ENCODE measurements at regions not wholly inside any gene's neighbourhood (a gene's known extent, or its start where the extent isn't known, plus 50 kb on each side); places are given as distances from the start of the nearest gene placed in this dataset.
A peak's percentile ranks its signal among the peaks of the same experiment; 100 is the strongest.

GRCh38 chr5:145680169-145680568, 155.0 kb downstream of the PRELID2 start:
- H3K4me3 ChIP-seq (ENCODE audit: low read length) = no peak overlapping the region
- TF ChIP-seq, protein P1, sequence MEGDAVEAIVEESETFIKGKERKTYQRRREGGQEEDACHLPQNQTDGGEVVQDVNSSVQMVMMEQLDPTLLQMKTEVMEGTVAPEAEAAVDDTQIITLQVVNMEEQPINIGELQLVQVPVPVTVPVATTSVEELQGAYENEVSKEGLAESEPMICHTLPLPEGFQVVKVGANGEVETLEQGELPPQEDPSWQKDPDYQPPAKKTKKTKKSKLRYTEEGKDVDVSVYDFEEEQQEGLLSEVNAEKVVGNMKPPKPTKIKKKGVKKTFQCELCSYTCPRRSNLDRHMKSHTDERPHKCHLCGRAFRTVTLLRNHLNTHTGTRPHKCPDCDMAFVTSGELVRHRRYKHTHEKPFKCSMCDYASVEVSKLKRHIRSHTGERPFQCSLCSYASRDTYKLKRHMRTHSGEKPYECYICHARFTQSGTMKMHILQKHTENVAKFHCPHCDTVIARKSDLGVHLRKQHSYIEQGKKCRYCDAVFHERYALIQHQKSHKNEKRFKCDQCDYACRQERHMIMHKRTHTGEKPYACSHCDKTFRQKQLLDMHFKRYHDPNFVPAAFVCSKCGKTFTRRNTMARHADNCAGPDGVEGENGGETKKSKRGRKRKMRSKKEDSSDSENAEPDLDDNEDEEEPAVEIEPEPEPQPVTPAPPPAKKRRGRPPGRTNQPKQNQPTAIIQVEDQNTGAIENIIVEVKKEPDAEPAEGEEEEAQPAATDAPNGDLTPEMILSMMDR (conservative IDR thresholded peaks at IDR 0.05; ENCODE audit: low read length) = peak; percentile 20
- no peak for DNase-seq (ENCODE audit: low read depth)

DNA sequence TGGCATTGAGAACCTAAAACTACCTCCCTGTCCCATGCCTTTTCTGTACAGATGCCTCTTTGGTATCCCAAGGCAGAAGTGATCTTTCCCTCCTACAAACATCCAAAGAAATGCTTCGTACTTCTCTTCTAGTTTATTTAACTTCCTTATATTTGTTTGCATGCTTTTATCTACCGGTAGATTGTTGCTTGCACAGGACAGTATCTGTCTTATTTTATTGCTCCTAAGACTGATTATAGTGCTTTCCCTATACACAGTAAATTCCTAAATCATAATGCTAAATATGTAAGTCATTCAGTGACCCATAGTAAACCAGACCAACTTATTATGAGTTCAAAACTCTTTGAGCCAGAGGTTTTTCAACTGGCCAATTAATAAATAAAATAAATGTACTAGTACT, 156.9 kb downstream of the PRELID2 start:
- no peak overlapping the region for H3K4me3 ChIP-seq (ENCODE audit: low read length)
- TF ChIP-seq, protein P1 (conservative IDR thresholded peaks at IDR 0.05; ENCODE audit: low read length) = no peak
- DNase-seq (ENCODE audit: low read depth) = no peak

DNA sequence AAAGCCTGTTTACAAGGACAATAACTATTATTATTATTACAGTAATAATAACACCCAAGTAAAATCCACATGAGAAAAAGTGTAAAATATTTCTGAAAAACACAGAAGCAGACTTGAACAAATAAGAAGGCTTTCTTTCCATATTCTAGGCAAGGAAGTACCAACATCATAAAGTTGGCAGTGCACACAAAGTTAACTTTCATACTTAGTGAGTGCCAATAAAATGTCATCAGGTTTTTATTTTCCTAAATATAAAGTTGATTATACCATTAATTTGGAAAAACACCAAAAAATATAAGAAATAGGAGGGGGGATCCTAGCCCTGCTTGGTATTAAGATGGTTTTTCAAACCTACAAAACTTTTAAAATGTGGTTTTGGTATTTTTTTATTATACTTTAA, 161.4 kb downstream of the PRELID2 start:
- TF ChIP-seq, protein P1 (conservative IDR thresholded peaks at IDR 0.05; ENCODE audit: low read length) = no peak
- DNase-seq (ENCODE audit: low read depth) = no peak
- H3K4me3 ChIP-seq (ENCODE audit: low read length) = no peak overlapping the region

- H3K4me3 ChIP-seq (ENCODE audit: low read length) = no peak overlapping the region
- TF ChIP-seq, protein P1 (conservative IDR thresholded peaks at IDR 0.05; ENCODE audit: low read length) = no peak
- no peak for DNase-seq (ENCODE audit: low read depth)
These were observed 166.4 kb downstream of the PRELID2 start for GRCh38 chr5:145668714-145669113.

- TF ChIP-seq, protein P1 (conservative IDR thresholded peaks at IDR 0.05; ENCODE audit: low read length) = no peak
- no peak overlapping the region for H3K4me3 ChIP-seq (ENCODE audit: low read length)
- DNase-seq (ENCODE audit: low read depth) = no peak
These were observed 167.4 kb downstream of the PRELID2 start for GRCh38 chr5:145667742-145668141.

DNA sequence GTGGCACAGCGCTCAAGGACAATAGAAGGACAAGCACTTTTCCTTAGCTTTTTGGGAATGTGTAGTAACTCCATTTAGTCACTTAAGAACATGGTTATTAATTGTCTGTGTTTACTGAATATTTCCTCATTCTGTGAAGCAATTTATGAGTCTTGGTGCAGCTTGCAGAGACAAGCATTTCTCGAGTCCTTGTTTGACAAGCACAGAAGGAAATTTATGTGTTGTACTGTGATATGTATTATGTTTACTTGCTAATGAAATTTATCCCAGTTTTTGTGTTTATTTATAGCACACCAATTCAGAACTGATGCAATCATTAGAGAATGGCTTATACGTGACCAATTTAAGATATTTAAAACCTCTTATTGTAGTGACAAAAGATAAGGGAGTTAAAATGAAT, 168.6 kb downstream of the PRELID2 start:
- no peak overlapping the region for H3K4me3 ChIP-seq (ENCODE audit: low read length)
- DNase-seq (ENCODE audit: low read depth) = peak; percentile 13
- TF ChIP-seq, protein P1 (conservative IDR thresholded peaks at IDR 0.05; ENCODE audit: low read length) = no peak

GRCh38 chr5:145661737-145662485, 173.2 kb downstream of the PRELID2 start:
- no peak overlapping the region for H3K4me3 ChIP-seq (ENCODE audit: low read length)
- TF ChIP-seq, protein P1 (conservative IDR thresholded peaks at IDR 0.05; ENCODE audit: low read length) = no peak
- no peak for DNase-seq (ENCODE audit: low read depth)

Measured in AG10803 (cell line).